Activated CD4-positive, alpha-beta T cell treated with anti-CD3 and anti-CD28 coated beads for 36 hours (primary cell): ENCODE measurements at regions not wholly inside any gene's neighbourhood (a gene's known extent, or its start where the extent isn't known, plus 50 kb on each side); places are given as distances from the start of the nearest gene placed in this dataset.
"Not testable (repeated sequence)": the region's sequence is repeated elsewhere in the genome, so short reads cannot be mapped to it uniquely, and the experiment has no call there.

Source experiments
- ATAC-seq: fragments of 200-7000 bp; cut with Tn5 transposase; one replicate; pipeline ENCODE4 v1.10.0; 2021; ENCODE audit warnings: mild to moderate bottlenecking, moderate library complexity
- CTCF ChIA-PET: fragments of 350-600 bp; sonication (Branson Sonifier 250); formaldehyde crosslinking; loops from one replicate; lab custom pipeline; 2021; ENCODE audit warnings: antibody characterized with exemption; lab: Charles Lee
- POLR2A ChIA-PET: fragments of 350-600 bp; sonication (Branson Sonifier 250); formaldehyde crosslinking; loops from one replicate; lab custom pipeline; 2021; ENCODE audit warnings: antibody characterized with exemption, inconsistent platforms; lab: Charles Lee
- DNase-seq: peaks from one replicate; pipeline ENCODE4 v3.0.0-alpha.2; 2020
- H3K27ac Mint-ChIP-seq: one replicate; pipeline ENCODE4 v1.8.0; 2021; ENCODE audit warnings: mixed read lengths
- H3K27me3 Mint-ChIP-seq: one replicate; pipeline ENCODE4 v1.8.0; 2021; ENCODE audit warnings: mixed read lengths
- H3K36me3 Mint-ChIP-seq: one replicate; pipeline ENCODE4 v1.8.0; 2021; ENCODE audit warnings: low read depth, mixed read lengths
- H3K4me1 Mint-ChIP-seq: one replicate; pipeline ENCODE4 v1.8.0; 2021; ENCODE audit warnings: mixed read lengths
- H3K4me3 Mint-ChIP-seq: one replicate; pipeline ENCODE4 v1.8.0; 2021; ENCODE audit warnings: mild to moderate bottlenecking, moderate library complexity, mixed read lengths
- H3K9me3 Mint-ChIP-seq: one replicate; pipeline ENCODE4 v1.8.0; 2021; ENCODE audit warnings: low read depth, mixed read lengths
- intact Hi-C, 2 experiments: fragments of 100-400 bp; cut with DNase I in 1 of 2; cut with micrococcal nuclease in 1 of 2; formaldehyde crosslinking; loops; one replicate each; pipeline versions ENCODE4 v1.14.2 to v1.15.1; 2022 to 2024; cut with DNase I, micrococcal nuclease

GRCh38 chr9:134570711-134571325 lies 70.8 kb upstream of the COL5A1 start:
- intact Hi-C loops = no loop called here
- Mint-ChIP-seq H3K27me3 (no peaks in the 10 kb centered on the region), H3K4me3 (no peak overlapping the region), H3K9me3 (peaks cover 2% of the 10 kb centered on the region), H3K4me1 (no peaks in the 10 kb centered on the region), H3K27ac (no peak overlapping the region), H3K36me3 (peaks cover 2% of the 10 kb centered on the region)
- DNase-seq (no peak), ATAC-seq (no peak)
- ChIA-PET CTCF (no interaction called here), POLR2A (no interaction called here)

GRCh38 chr9:134571326-134571931 lies 70.2 kb upstream of the COL5A1 start:
- H3K4me1 Mint-ChIP-seq = no peaks in the 10 kb centered on the region
- POLR2A ChIA-PET = no interaction called here
- CTCF ChIA-PET = no interaction called here
- DNase-seq (no peak), ATAC-seq (no peak)
- H3K27me3 Mint-ChIP-seq = no peaks in the 10 kb centered on the region
- intact Hi-C loops = no loop called here
- no peak overlapping the region for H3K27ac Mint-ChIP-seq
- H3K4me3 Mint-ChIP-seq = no peak overlapping the region
- peaks cover 2% of the 10 kb centered on the region for H3K9me3 Mint-ChIP-seq
- peaks cover 2% of the 10 kb centered on the region for H3K36me3 Mint-ChIP-seq

- ChIA-PET POLR2A (no interaction called here), CTCF (no interaction called here)
- Mint-ChIP-seq H3K27ac (no peak overlapping the region), H3K4me1 (no peaks in the 10 kb centered on the region), H3K27me3 (peaks cover 3% of the 10 kb centered on the region), H3K4me3 (no peak overlapping the region), H3K36me3 (peaks cover 2% of the 10 kb centered on the region), H3K9me3 (peaks cover 2% of the 10 kb centered on the region)
- ATAC-seq (peak; percentile 55), DNase-seq (peak; percentile 31)
- intact Hi-C loops = no loop called here
Observed at GRCh38 chr9:134571946-134572917, 69.4 kb upstream of the COL5A1 start.

GRCh38 chr9:134574686-134575085 lies 66.9 kb upstream of the COL5A1 start:
- intact Hi-C loops, H3K27ac Mint-ChIP-seq, H3K4me3 Mint-ChIP-seq, CTCF ChIA-PET, H3K4me1 Mint-ChIP-seq, ATAC-seq, DNase-seq, POLR2A ChIA-PET, H3K9me3 Mint-ChIP-seq, H3K36me3 Mint-ChIP-seq: not testable (repeated sequence)
- peaks cover 18% of the 10 kb centered on the region for H3K27me3 Mint-ChIP-seq

GRCh38 chr9:134575103-134575900 lies 66.3 kb upstream of the COL5A1 start:
- ChIA-PET POLR2A (no interaction called here), CTCF (no interaction called here)
- peaks cover under 1% of the 10 kb centered on the region for H3K9me3 Mint-ChIP-seq
- no peak overlapping the region for H3K27ac Mint-ChIP-seq
- DNase-seq = no peak
- no peaks in the 10 kb centered on the region for H3K4me1 Mint-ChIP-seq
- H3K36me3 Mint-ChIP-seq = no peaks in the 10 kb centered on the region
- no peak overlapping the region for H3K4me3 Mint-ChIP-seq
- no peak for ATAC-seq
- intact Hi-C loops = no loop called here
- peaks cover 18% of the 10 kb centered on the region for H3K27me3 Mint-ChIP-seq

- H3K36me3 Mint-ChIP-seq = no peaks in the 10 kb centered on the region
- H3K27ac Mint-ChIP-seq = no peak overlapping the region
- ATAC-seq = no peak
- peaks cover 20% of the 10 kb centered on the region for H3K27me3 Mint-ChIP-seq
- no peak for DNase-seq
- CTCF ChIA-PET = no interaction called here
- intact Hi-C loops = no loop called here
- H3K4me1 Mint-ChIP-seq = no peaks in the 10 kb centered on the region
- H3K9me3 Mint-ChIP-seq = peaks cover 4% of the 10 kb centered on the region
- H3K4me3 Mint-ChIP-seq = no peak overlapping the region
- POLR2A ChIA-PET = no interaction called here
Observed at GRCh38 chr9:134575901-134576176, 65.8 kb upstream of the COL5A1 start.

GRCh38 chr9:134585021-134585561 lies 56.5 kb upstream of the COL5A1 start:
- Mint-ChIP-seq H3K4me3 (no peak overlapping the region), H3K9me3 (peaks cover 7% of the 10 kb centered on the region), H3K27ac (no peak overlapping the region), H3K27me3 (peaks cover 7% of the 10 kb centered on the region), H3K4me1 (no peaks in the 10 kb centered on the region), H3K36me3 (no peaks in the 10 kb centered on the region)
- CTCF ChIA-PET = interaction anchor here (0.6 kb wide), 1 partner anchor 235 kb away, joined by 3 read pairs; no protein-coding TSS in a partner anchor
- POLR2A ChIA-PET = no interaction called here
- intact Hi-C loops = no loop called here
- no peak for DNase-seq
- no peak for ATAC-seq

- no peaks in the 10 kb centered on the region for H3K36me3 Mint-ChIP-seq
- intact Hi-C loops = no loop called here
- H3K27me3 Mint-ChIP-seq = peaks cover 4% of the 10 kb centered on the region
- DNase-seq (no peak), ATAC-seq (no peak)
- H3K4me1 Mint-ChIP-seq = no peaks in the 10 kb centered on the region
- peaks cover under 1% of the 10 kb centered on the region for H3K9me3 Mint-ChIP-seq
- no peak overlapping the region for H3K27ac Mint-ChIP-seq
- no peak overlapping the region for H3K4me3 Mint-ChIP-seq
- CTCF ChIA-PET = no interaction called here
- POLR2A ChIA-PET = no interaction called here
Observed at GRCh38 chr9:134585746-134586706, 55.6 kb upstream of the COL5A1 start.

- ChIA-PET POLR2A (no interaction called here), CTCF (no interaction called here)
- Mint-ChIP-seq H3K36me3 (no peaks in the 10 kb centered on the region), H3K4me1 (no peaks in the 10 kb centered on the region), H3K4me3 (no peak overlapping the region), H3K27ac (no peak overlapping the region), H3K9me3 (no peaks in the 10 kb centered on the region), H3K27me3 (peaks cover 8% of the 10 kb centered on the region)
- DNase-seq (no peak), ATAC-seq (no peak)
- intact Hi-C loops = no loop called here
Observed at GRCh38 chr9:134589748-134590147, 51.9 kb upstream of the COL5A1 start.

- POLR2A ChIA-PET = no interaction called here
- no peaks in the 10 kb centered on the region for H3K36me3 Mint-ChIP-seq
- H3K4me1 Mint-ChIP-seq = no peaks in the 10 kb centered on the region
- no peak for DNase-seq
- intact Hi-C loops = no loop called here
- ATAC-seq = no peak
- CTCF ChIA-PET = no interaction called here
- peaks cover 8% of the 10 kb centered on the region for H3K27me3 Mint-ChIP-seq
- H3K9me3 Mint-ChIP-seq = no peaks in the 10 kb centered on the region
- no peak overlapping the region for H3K27ac Mint-ChIP-seq
- no peak overlapping the region for H3K4me3 Mint-ChIP-seq
Observed at GRCh38 chr9:134590240-134591081, 51.1 kb upstream of the COL5A1 start.
